Astrocyte of the spinal cord (primary cell): ENCODE measurements at regions not wholly inside any gene's neighbourhood (a gene's known extent, or its start where the extent isn't known, plus 50 kb on each side); places are given as distances from the start of the nearest gene placed in this dataset.

Experiments
- DNase-seq: peaks from one replicate; pipeline ENCODE4 v3.0.0; 2011; ENCODE audit warnings: low read depth, low spot score
- H3K4me3 ChIP-seq: 2 replicates; pipeline ENCODE4 v1.5.1; 2011; ENCODE audit warnings: low read depth, mild to moderate bottlenecking, low read length, moderate library complexity
- CTCF ChIP-seq: IDR thresholded peaks from 2 replicates; pipeline ENCODE4 v1.5.1; 2012; ENCODE audit warnings: low read depth, mild to moderate bottlenecking, low read length, inconsistent platforms
- in situ Hi-C: cut with HindIII; loops from 2 replicates; pipeline ENCODE4 v1.10.0; 2017; ENCODE audit warnings: low sequenced_read_pairs

- no peak for DNase-seq
- H3K4me3 ChIP-seq, result no peak overlapping the region
- no peak for TF ChIP-seq CTCF
- in situ Hi-C loops, result no loop called here
These were observed 54.1 kb downstream of the MAFB start for GRCh38 chr20:40634891-40635290.

- DNase-seq, result no peak
- no peak overlapping the region for H3K4me3 ChIP-seq
- in situ Hi-C loops, result no loop called here
- TF ChIP-seq CTCF, result no peak
These were observed 55.7 kb downstream of the MAFB start for GRCh38 chr20:40633123-40633850.

- no peak for DNase-seq
- TF ChIP-seq CTCF, result no peak
- in situ Hi-C loops, result no loop called here
- H3K4me3 ChIP-seq, result no peak overlapping the region
These were observed 56.6 kb downstream of the MAFB start for GRCh38 chr20:40632346-40632976.

GRCh38 chr20:40631119-40631631 is 57.9 kb downstream of the MAFB start:
- TF ChIP-seq CTCF, result no peak
- no peak for DNase-seq
- in situ Hi-C loops, result no loop called here
- H3K4me3 ChIP-seq, result no peak overlapping the region

GRCh38 chr20:40630713-40631112 is 58.3 kb downstream of the MAFB start:
- DNase-seq, result no peak
- in situ Hi-C loops, result no loop called here
- no peak overlapping the region for H3K4me3 ChIP-seq
- TF ChIP-seq CTCF, result no peak

GRCh38 chr20:40630099-40630498 is 58.9 kb downstream of the MAFB start:
- no peak overlapping the region for H3K4me3 ChIP-seq
- in situ Hi-C loops, result no loop called here
- no peak for DNase-seq
- no peak for TF ChIP-seq CTCF
